ENCODE measurements at regions not wholly inside any gene's neighbourhood (a gene's known extent, or its start where the extent isn't known, plus 50 kb on each side); places are given as distances from the start of the nearest gene placed in this dataset.

GRCh38 chr4:32672359-32672758 is 1952.2 kb downstream of the PCDH7 start:
- Mint-ChIP-seq H3K36me3 (no peaks in the 10 kb centered on the region), H3K27me3 (no peaks in the 10 kb centered on the region), H3K27ac (no peak overlapping the region), H3K4me3 (no peak overlapping the region), H3K9me3 (peaks cover 8 to 18% (median 12%) of the 10 kb centered on the region in 3 donors), H3K4me1 (no peaks in the 10 kb centered on the region)
- CTCF ChIA-PET = interaction anchor here (0.6 kb wide), 2 partner anchors 45 to 210 kb away, joined by 3 to 4 read pairs; no protein-coding TSS in a partner anchor
- DNase-seq (no peak), ATAC-seq (replicated peaks in 1 of 4) (no peak)
- POLR2A ChIA-PET = no interaction called here
- 86% methylated on average over 1 of the region's 1 CpG for WGBS (ENCODE audit: insufficient coverage)
- Histone ChIP-seq H3K4me3 (ENCODE audit: control insufficient read depth in 1 of 2, extremely low read depth in 1 of 2, low read length in 1 of 2) (no peak overlapping the region), H3K36me3 (ENCODE audit: control insufficient read depth in 2 of 2, extremely low read depth in 1 of 2, insufficient read depth in 1 of 2, low read length in 1 of 2) (no peaks in the 10 kb centered on the region), H3K9me3 (no peaks in the 10 kb centered on the region), H3K27ac (ENCODE audit: low read length) (no peak overlapping the region), H3K27me3 (replicated peaks in 1 of 2; ENCODE audit: control insufficient read depth in 2 of 2, extremely low read depth in 1 of 2, insufficient read depth in 2 of 2, low read length in 1 of 2) (no peaks in the 10 kb centered on the region), H3K4me1 (ENCODE audit: control insufficient read depth in 1 of 2, extremely low read depth in 1 of 2, insufficient read depth in 2 of 2, low read length in 2 of 2) (no peaks in the 10 kb centered on the region)

- H3K9me3 ChIP-seq = no peaks in the 10 kb centered on the region
- H3K4me3 Mint-ChIP-seq = no peak overlapping the region
- no peak for ATAC-seq (replicated peaks in 1 of 4)
- 96% methylated on average over 4 of the region's 6 CpGs for WGBS (ENCODE audit: insufficient coverage)
- no peaks in the 10 kb centered on the region for H3K27me3 ChIP-seq (replicated peaks in 1 of 2; ENCODE audit: control insufficient read depth in 2 of 2, extremely low read depth in 1 of 2, insufficient read depth in 2 of 2, low read length in 1 of 2)
- no peak for DNase-seq
- H3K27me3 Mint-ChIP-seq = no peaks in the 10 kb centered on the region
- CTCF ChIA-PET = no interaction called here
- H3K36me3 Mint-ChIP-seq = no peaks in the 10 kb centered on the region
- H3K27ac ChIP-seq (ENCODE audit: low read length) = no peak overlapping the region
- POLR2A ChIA-PET = no interaction called here
- H3K27ac Mint-ChIP-seq = no peak overlapping the region
- peaks cover 2 to 44% (median 7%) of the 10 kb centered on the region in 3 donors for H3K9me3 Mint-ChIP-seq
- no peak overlapping the region for H3K4me3 ChIP-seq (ENCODE audit: control insufficient read depth in 1 of 2, extremely low read depth in 1 of 2, low read length in 1 of 2)
- no peaks in the 10 kb centered on the region for H3K36me3 ChIP-seq (ENCODE audit: control insufficient read depth in 2 of 2, extremely low read depth in 1 of 2, insufficient read depth in 1 of 2, low read length in 1 of 2)
- no peaks in the 10 kb centered on the region for H3K4me1 ChIP-seq (ENCODE audit: control insufficient read depth in 1 of 2, extremely low read depth in 1 of 2, insufficient read depth in 2 of 2, low read length in 2 of 2)
- H3K4me1 Mint-ChIP-seq = no peaks in the 10 kb centered on the region
Observed at GRCh38 chr4:32680946-32681345, 1960.8 kb downstream of the PCDH7 start.

- H3K4me1 ChIP-seq (ENCODE audit: control insufficient read depth in 1 of 2, extremely low read depth in 1 of 2, insufficient read depth in 2 of 2, low read length in 2 of 2) = no peaks in the 10 kb centered on the region
- Mint-ChIP-seq H3K4me3 (no peak overlapping the region), H3K27ac (no peak overlapping the region), H3K36me3 (no peaks in the 10 kb centered on the region), H3K4me1 (no peaks in the 10 kb centered on the region), H3K9me3 (peaks cover 0 to 33% (median 7%) of the 10 kb centered on the region in 3 donors), H3K27me3 (no peaks in the 10 kb centered on the region)
- DNase-seq (no peak), ATAC-seq (replicated peaks in 1 of 4) (no peak)
- H3K36me3 ChIP-seq (ENCODE audit: control insufficient read depth in 2 of 2, extremely low read depth in 1 of 2, insufficient read depth in 1 of 2, low read length in 1 of 2) = no peaks in the 10 kb centered on the region
- no peak overlapping the region for H3K4me3 ChIP-seq (ENCODE audit: control insufficient read depth in 1 of 2, extremely low read depth in 1 of 2, low read length in 1 of 2)
- POLR2A ChIA-PET = no interaction called here
- H3K9me3 ChIP-seq = no peaks in the 10 kb centered on the region
- no CpG with 5 or more reads among the region's 1 CpG for WGBS (ENCODE audit: insufficient coverage)
- CTCF ChIA-PET = no interaction called here
- no peaks in the 10 kb centered on the region for H3K27me3 ChIP-seq (replicated peaks in 1 of 2; ENCODE audit: control insufficient read depth in 2 of 2, extremely low read depth in 1 of 2, insufficient read depth in 2 of 2, low read length in 1 of 2)
- no peak overlapping the region for H3K27ac ChIP-seq (ENCODE audit: low read length)
Observed at GRCh38 chr4:32684160-32684559, 1964.0 kb downstream of the PCDH7 start.

GRCh38 chr4:32686123-32686522 is 1966.0 kb downstream of the PCDH7 start:
- CTCF ChIA-PET = no interaction called here

GRCh38 chr4:32689518-32689917 is 1969.3 kb downstream of the PCDH7 start:
- Mint-ChIP-seq H3K27me3 (no peaks in the 10 kb centered on the region), H3K9me3 (peaks cover 6 to 21% (median 10%) of the 10 kb centered on the region in 3 donors), H3K36me3 (no peaks in the 10 kb centered on the region), H3K4me1 (no peaks in the 10 kb centered on the region), H3K27ac (no peak overlapping the region), H3K4me3 (no peak overlapping the region)
- DNase-seq (no peak), ATAC-seq (replicated peaks in 1 of 4) (no peak)
- H3K27me3 ChIP-seq (replicated peaks in 1 of 2; ENCODE audit: control insufficient read depth in 2 of 2, extremely low read depth in 1 of 2, insufficient read depth in 2 of 2, low read length in 1 of 2) = no peaks in the 10 kb centered on the region
- WGBS (ENCODE audit: insufficient coverage) = no CpG with 5 or more reads among the region's 3 CpGs
- no peak overlapping the region for H3K27ac ChIP-seq (ENCODE audit: low read length)
- H3K4me1 ChIP-seq (ENCODE audit: control insufficient read depth in 1 of 2, extremely low read depth in 1 of 2, insufficient read depth in 2 of 2, low read length in 2 of 2) = no peaks in the 10 kb centered on the region
- H3K9me3 ChIP-seq = no peaks in the 10 kb centered on the region
- H3K36me3 ChIP-seq (ENCODE audit: control insufficient read depth in 2 of 2, extremely low read depth in 1 of 2, insufficient read depth in 1 of 2, low read length in 1 of 2) = no peaks in the 10 kb centered on the region
- ChIA-PET POLR2A (no interaction called here), CTCF (no interaction called here)
- H3K4me3 ChIP-seq (ENCODE audit: control insufficient read depth in 1 of 2, extremely low read depth in 1 of 2, low read length in 1 of 2) = no peak overlapping the region

More at GRCh38 chr4:32686123-32686522, 1966.0 kb downstream of the PCDH7 start:
- H3K27ac Mint-ChIP-seq = no peak overlapping the region
- H3K27ac ChIP-seq (ENCODE audit: low read length) = no peak overlapping the region
- no peaks in the 10 kb centered on the region for H3K9me3 ChIP-seq
- no peaks in the 10 kb centered on the region for H3K36me3 Mint-ChIP-seq
- no peaks in the 10 kb centered on the region for H3K4me1 ChIP-seq (ENCODE audit: control insufficient read depth in 1 of 2, extremely low read depth in 1 of 2, insufficient read depth in 2 of 2, low read length in 2 of 2)
- H3K36me3 ChIP-seq (ENCODE audit: control insufficient read depth in 2 of 2, extremely low read depth in 1 of 2, insufficient read depth in 1 of 2, low read length in 1 of 2) = no peaks in the 10 kb centered on the region
- peaks cover 0 to 19% (median 2%) of the 10 kb centered on the region in 3 donors for H3K9me3 Mint-ChIP-seq
- H3K27me3 Mint-ChIP-seq = no peaks in the 10 kb centered on the region
- H3K27me3 ChIP-seq (replicated peaks in 1 of 2; ENCODE audit: control insufficient read depth in 2 of 2, extremely low read depth in 1 of 2, insufficient read depth in 2 of 2, low read length in 1 of 2) = no peaks in the 10 kb centered on the region
- WGBS (ENCODE audit: insufficient coverage) = no CpG with 5 or more reads among the region's 6 CpGs
- H3K4me1 Mint-ChIP-seq = no peaks in the 10 kb centered on the region
- no peak overlapping the region for H3K4me3 ChIP-seq (ENCODE audit: control insufficient read depth in 1 of 2, extremely low read depth in 1 of 2, low read length in 1 of 2)
- no peak overlapping the region for H3K4me3 Mint-ChIP-seq
- POLR2A ChIA-PET = no interaction called here
- ATAC-seq (replicated peaks in 1 of 4) (no peak), DNase-seq (no peak)

GRCh38 chr4:32697281-32697814 is 1977.2 kb downstream of the PCDH7 start:
- H3K9me3 ChIP-seq = no peaks in the 10 kb centered on the region
- H3K4me3 ChIP-seq (ENCODE audit: control insufficient read depth in 1 of 2, extremely low read depth in 1 of 2, low read length in 1 of 2) = no peak overlapping the region
- Mint-ChIP-seq H3K9me3 (peaks cover 5 to 27% (median 23%) of the 10 kb centered on the region in 3 donors), H3K4me3 (no peak overlapping the region), H3K4me1 (no peaks in the 10 kb centered on the region), H3K27ac (no peak overlapping the region), H3K27me3 (no peaks in the 10 kb centered on the region), H3K36me3 (no peaks in the 10 kb centered on the region)
- no peak overlapping the region for H3K27ac ChIP-seq (ENCODE audit: low read length)
- WGBS (ENCODE audit: insufficient coverage) = no CpG with 5 or more reads among the region's 2 CpGs
- no peaks in the 10 kb centered on the region for H3K27me3 ChIP-seq (replicated peaks in 1 of 2; ENCODE audit: control insufficient read depth in 2 of 2, extremely low read depth in 1 of 2, insufficient read depth in 2 of 2, low read length in 1 of 2)
- ATAC-seq (replicated peaks in 1 of 4) = no peak
- no peaks in the 10 kb centered on the region for H3K4me1 ChIP-seq (ENCODE audit: control insufficient read depth in 1 of 2, extremely low read depth in 1 of 2, insufficient read depth in 2 of 2, low read length in 2 of 2)
- H3K36me3 ChIP-seq (ENCODE audit: control insufficient read depth in 2 of 2, extremely low read depth in 1 of 2, insufficient read depth in 1 of 2, low read length in 1 of 2) = no peaks in the 10 kb centered on the region
- ChIA-PET CTCF (no interaction called here), POLR2A (no interaction called here)
- DNase-seq = no peak

- ChIA-PET CTCF (no interaction called here), POLR2A (no interaction called here)
- H3K27ac Mint-ChIP-seq = no peak overlapping the region
- H3K4me3 Mint-ChIP-seq = no peak overlapping the region
- no peak for DNase-seq
- Histone ChIP-seq H3K27me3 (replicated peaks in 1 of 2; ENCODE audit: control insufficient read depth in 2 of 2, extremely low read depth in 1 of 2, insufficient read depth in 2 of 2, low read length in 1 of 2) (no peaks in the 10 kb centered on the region), H3K27ac (ENCODE audit: low read length) (no peak overlapping the region), H3K36me3 (ENCODE audit: control insufficient read depth in 2 of 2, extremely low read depth in 1 of 2, insufficient read depth in 1 of 2, low read length in 1 of 2) (no peaks in the 10 kb centered on the region), H3K4me1 (ENCODE audit: control insufficient read depth in 1 of 2, extremely low read depth in 1 of 2, insufficient read depth in 2 of 2, low read length in 2 of 2) (no peaks in the 10 kb centered on the region), H3K9me3 (peaks cover 3% of the 10 kb centered on the region), H3K4me3 (ENCODE audit: control insufficient read depth in 1 of 2, extremely low read depth in 1 of 2, low read length in 1 of 2) (no peak overlapping the region)
- H3K36me3 Mint-ChIP-seq = no peaks in the 10 kb centered on the region
- peaks cover 0 to 19% (median 3%) of the 10 kb centered on the region in 3 donors for H3K9me3 Mint-ChIP-seq
- H3K4me1 Mint-ChIP-seq = no peaks in the 10 kb centered on the region
- no peaks in the 10 kb centered on the region for H3K27me3 Mint-ChIP-seq
- no peak for ATAC-seq (replicated peaks in 1 of 4)
- 50% methylated on average over 1 of the region's 1 CpG for WGBS (ENCODE audit: insufficient coverage)
Observed at GRCh38 chr4:32700838-32701237, 1980.7 kb downstream of the PCDH7 start.
